ENCODE measurements at regions not wholly inside any gene's neighbourhood (a gene's known extent, or its start where the extent isn't known, plus 50 kb on each side); places are given as distances from the start of the nearest gene placed in this dataset.

GRCh38 chr4:186936496-186937375, 213.1 kb upstream of the FAT1 start:
- no peak for TF ChIP-seq POLR2A (IDR thresholded peaks at IDR 0.05)
- TF ChIP-seq CTCF (IDR thresholded peaks at IDR 0.05): peak; percentile 18 to 43 (median 28)
- H3K4me1 ChIP-seq: peaks cover 0 to 5% (median 0%) of the 10 kb centered on the region in 4 donors
- intact Hi-C loops (cut with DNase I): no loop called here
- 38% methylated on average over 9 of the region's 9 CpGs for WGBS (ENCODE audit: insufficient coverage, low coverage, low lambda C conversion rate, missing lambda C conversion rate)
- no peaks in the 10 kb centered on the region for H3K36me3 ChIP-seq
- H3K27me3 ChIP-seq: no peaks in the 10 kb centered on the region
- H3K4me3 ChIP-seq: no peak overlapping the region
- ATAC-seq (peak; percentile 66 to 93 (median 84)), DNase-seq (no peak)
- H3K27ac ChIP-seq: peak overlapping the region in 2 of 3 donors; percentile 29 to 36
- H3K9me3 ChIP-seq: no peaks in the 10 kb centered on the region

- no peaks in the 10 kb centered on the region for H3K27me3 ChIP-seq
- TF ChIP-seq POLR2A (IDR thresholded peaks at IDR 0.05): no peak
- no peak for TF ChIP-seq CTCF (IDR thresholded peaks at IDR 0.05)
- DNase-seq (no peak), ATAC-seq (no peak)
- 100% methylated on average over 1 of the region's 1 CpG for WGBS (ENCODE audit: insufficient coverage, low coverage, low lambda C conversion rate, missing lambda C conversion rate)
- H3K4me1 ChIP-seq: peaks cover 0 to 5% (median 0%) of the 10 kb centered on the region in 4 donors
- intact Hi-C loops (cut with DNase I): no loop called here
- no peak overlapping the region for H3K27ac ChIP-seq
- H3K36me3 ChIP-seq: no peaks in the 10 kb centered on the region
- no peak overlapping the region for H3K4me3 ChIP-seq
- H3K9me3 ChIP-seq: no peaks in the 10 kb centered on the region
These were observed 215.6 kb upstream of the FAT1 start for GRCh38 chr4:186939226-186939625.

GRCh38 chr4:186939766-186940165, 216.1 kb upstream of the FAT1 start:
- Histone ChIP-seq H3K9me3 (no peaks in the 10 kb centered on the region), H3K4me1 (peaks cover 0 to 5% (median 0%) of the 10 kb centered on the region in 4 donors), H3K36me3 (no peaks in the 10 kb centered on the region), H3K4me3 (no peak overlapping the region), H3K27ac (no peak overlapping the region), H3K27me3 (no peaks in the 10 kb centered on the region)
- intact Hi-C loops (cut with DNase I): no loop called here
- ATAC-seq (no peak), DNase-seq (no peak)
- no peak for TF ChIP-seq POLR2A (IDR thresholded peaks at IDR 0.05)
- TF ChIP-seq CTCF (IDR thresholded peaks at IDR 0.05): no peak

GRCh38 chr4:186940476-186940875, 216.8 kb upstream of the FAT1 start:
- intact Hi-C loops (cut with DNase I): no loop called here
- WGBS (ENCODE audit: insufficient coverage, low coverage, low lambda C conversion rate, missing lambda C conversion rate): 35% methylated on average over 2 of the region's 2 CpGs
- no peak overlapping the region for H3K27ac ChIP-seq
- peak in 2 of 3 donors; percentile 59 to 77 for DNase-seq
- peaks cover 0 to 5% (median 0%) of the 10 kb centered on the region in 4 donors for H3K4me1 ChIP-seq
- no peak overlapping the region for H3K4me3 ChIP-seq
- no peaks in the 10 kb centered on the region for H3K27me3 ChIP-seq
- no peaks in the 10 kb centered on the region for H3K36me3 ChIP-seq
- peak; percentile 86 to 89 (median 88) for ATAC-seq
- TF ChIP-seq POLR2A (IDR thresholded peaks at IDR 0.05) (no peak), CTCF (IDR thresholded peaks at IDR 0.05) (peak in 1 of 4 donors; percentile 21)
- H3K9me3 ChIP-seq: no peaks in the 10 kb centered on the region
